Upper lobe of left lung (tissue), 6 donors: ENCODE measurements at regions not wholly inside any gene's neighbourhood (a gene's known extent, or its start where the extent isn't known, plus 50 kb on each side); places are given as distances from the start of the nearest gene placed in this dataset.
A peak's percentile ranks its signal among the peaks of the same experiment; 100 is the strongest.

Source experiments
- ATAC-seq, 2 donors: fragments of 200-7000 bp; cut with Tn5 transposase; one replicate each; pipeline ENCODE4 v1.9.1; 2022; ENCODE audit warnings: mild to moderate bottlenecking in 2 of 2, moderate library complexity in 2 of 2; ENCODE audit not compliant: low FRiP score in 2 of 2
- DNase-seq, 2 donors: peaks; one replicate each; pipeline ENCODE4 v3.0.0-alpha.2; 2019 to 2020
- H3K27ac ChIP-seq, 4 donors: fragments of 200-600 bp; sonication (generic); one replicate each; pipeline ENCODE4 v1.5.1; 2016 to 2019
- H3K27me3 ChIP-seq, 4 donors: fragments of 200-600 bp; sonication (generic); one replicate each; pipeline ENCODE4 v1.5.1; 2017 to 2019
- H3K36me3 ChIP-seq, 4 donors: fragments of 200-600 bp; sonication (generic); one replicate each; pipeline ENCODE4 v1.5.1; 2016 to 2019
- H3K4me1 ChIP-seq, 4 donors: fragments of 200-600 bp; sonication (generic); one replicate each; pipeline ENCODE4 v1.5.1; 2018 to 2019
- H3K4me3 ChIP-seq, 4 donors: fragments of 200-600 bp; sonication (generic); one replicate each; pipeline ENCODE4 v1.5.1; 2017 to 2019; ENCODE audit warnings: mild to moderate bottlenecking in 2 of 4, moderate library complexity in 1 of 4
- H3K9me3 ChIP-seq, 4 donors: fragments of 200-600 bp; sonication (generic); one replicate each; pipeline ENCODE4 v1.5.1; 2018 to 2019
- EP300 ChIP-seq, 4 donors: sonication (generic); formaldehyde crosslinking; IDR thresholded peaks; one replicate each; pipeline ENCODE4 v1.5.1; 2017; ENCODE audit warnings: antibody characterized with exemption in 4 of 4, control low read depth in 2 of 4
- POLR2A ChIP-seq, 4 donors: fragments of 450-650 bp; IDR thresholded peaks; one replicate each; pipeline ENCODE4 v1.5.1; 2016 to 2017; ENCODE audit warnings: antibody characterized with exemption in 4 of 4, mild to moderate bottlenecking in 2 of 4
- POLR2AphosphoS5 ChIP-seq, 2 donors: sonication (generic); formaldehyde crosslinking; IDR thresholded peaks; one replicate each; pipeline ENCODE4 v1.5.1; 2017; ENCODE audit warnings: antibody characterized with exemption in 2 of 2
- WGBS, 2 donors: methylation state at CpG; one replicate each; pipeline ENCODE4 v1.1.5; 2017 to 2018; 5-methylcytosine and 5-hydroxymethylcytosine counted together
- TF ChIP-seq, protein P1 (sequence below), 6 experiments: fragments of 450-650 bp in 4 of 6; fragments of 200-600 bp in 2 of 6; sonication (generic) in 2 of 6; IDR thresholded peaks; one replicate each; pipeline ENCODE4 v1.5.1; 2016 to 2019; ENCODE audit warnings: antibody characterized with exemption in 6 of 6
- donor health status: DM: no; HTN: no; CAD: no; lungs with moderate emphysema.
- donor health status: DM: no; HTN: yes; CAD: no; lungs with severe emphysema.

- WGBS, 2 donors = 80 to 81% methylated on average over 7 to 10 of the region's 10 CpGs
- TF ChIP-seq, protein P1, sequence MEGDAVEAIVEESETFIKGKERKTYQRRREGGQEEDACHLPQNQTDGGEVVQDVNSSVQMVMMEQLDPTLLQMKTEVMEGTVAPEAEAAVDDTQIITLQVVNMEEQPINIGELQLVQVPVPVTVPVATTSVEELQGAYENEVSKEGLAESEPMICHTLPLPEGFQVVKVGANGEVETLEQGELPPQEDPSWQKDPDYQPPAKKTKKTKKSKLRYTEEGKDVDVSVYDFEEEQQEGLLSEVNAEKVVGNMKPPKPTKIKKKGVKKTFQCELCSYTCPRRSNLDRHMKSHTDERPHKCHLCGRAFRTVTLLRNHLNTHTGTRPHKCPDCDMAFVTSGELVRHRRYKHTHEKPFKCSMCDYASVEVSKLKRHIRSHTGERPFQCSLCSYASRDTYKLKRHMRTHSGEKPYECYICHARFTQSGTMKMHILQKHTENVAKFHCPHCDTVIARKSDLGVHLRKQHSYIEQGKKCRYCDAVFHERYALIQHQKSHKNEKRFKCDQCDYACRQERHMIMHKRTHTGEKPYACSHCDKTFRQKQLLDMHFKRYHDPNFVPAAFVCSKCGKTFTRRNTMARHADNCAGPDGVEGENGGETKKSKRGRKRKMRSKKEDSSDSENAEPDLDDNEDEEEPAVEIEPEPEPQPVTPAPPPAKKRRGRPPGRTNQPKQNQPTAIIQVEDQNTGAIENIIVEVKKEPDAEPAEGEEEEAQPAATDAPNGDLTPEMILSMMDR (IDR thresholded peaks at IDR 0.05) = no peak
- no peak for TF ChIP-seq EP300 (IDR thresholded peaks at IDR 0.05)
- no peak for TF ChIP-seq POLR2AphosphoS5 (IDR thresholded peaks at IDR 0.05)
- TF ChIP-seq POLR2A (IDR thresholded peaks at IDR 0.05) = no peak
- no peaks in the 10 kb centered on the region for H3K9me3 ChIP-seq
- H3K36me3 ChIP-seq = no peaks in the 10 kb centered on the region
- ATAC-seq = no peak
- DNase-seq = no peak
- no peaks in the 10 kb centered on the region for H3K27me3 ChIP-seq
- no peak overlapping the region for H3K27ac ChIP-seq
- no peak overlapping the region for H3K4me3 ChIP-seq
- no peaks in the 10 kb centered on the region for H3K4me1 ChIP-seq
These were observed 687.2 kb downstream of the FAM133A start for GRCh38 chrX:94361241-94361640.

GRCh38 chrX:94365736-94366135 is 691.7 kb downstream of the FAM133A start:
- Histone ChIP-seq H3K4me1 (no peaks in the 10 kb centered on the region), H3K4me3 (no peak overlapping the region), H3K9me3 (no peaks in the 10 kb centered on the region), H3K27ac (no peak overlapping the region), H3K36me3 (no peaks in the 10 kb centered on the region), H3K27me3 (no peaks in the 10 kb centered on the region)
- ATAC-seq = no peak
- no peak for TF ChIP-seq POLR2AphosphoS5 (IDR thresholded peaks at IDR 0.05)
- TF ChIP-seq EP300 (IDR thresholded peaks at IDR 0.05) = no peak
- no peak for TF ChIP-seq POLR2A (IDR thresholded peaks at IDR 0.05)
- TF ChIP-seq, protein P1 (IDR thresholded peaks at IDR 0.05) = no peak
- no peak for DNase-seq
- WGBS, 2 donors = 84 to 90% methylated on average over 3 of the region's 3 CpGs

DNA sequence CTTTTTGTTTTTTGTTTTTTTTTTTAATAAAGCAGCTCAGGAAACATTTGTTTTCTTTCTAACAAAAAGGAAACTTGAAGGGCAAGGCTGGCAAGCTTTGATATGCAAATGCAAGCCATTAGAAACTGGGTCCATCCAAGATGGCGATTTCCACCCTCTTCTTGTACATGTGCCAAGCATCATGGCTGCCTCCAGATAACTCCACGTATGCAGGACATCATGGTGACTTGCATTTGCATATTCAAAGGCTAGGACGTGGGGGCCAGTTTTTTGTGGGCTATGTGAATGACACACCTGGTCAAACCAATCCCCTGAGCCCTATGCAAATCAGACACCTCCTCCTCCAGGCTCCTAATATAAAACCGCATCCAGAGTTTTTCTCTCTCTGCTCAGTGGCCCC is 692.6 kb downstream of the FAM133A start:
- TF ChIP-seq, protein P1 (IDR thresholded peaks at IDR 0.05) = no peak
- no peak for TF ChIP-seq POLR2AphosphoS5 (IDR thresholded peaks at IDR 0.05)
- no peak for TF ChIP-seq POLR2A (IDR thresholded peaks at IDR 0.05)
- TF ChIP-seq EP300 (IDR thresholded peaks at IDR 0.05) = no peak
- Histone ChIP-seq H3K36me3 (no peaks in the 10 kb centered on the region), H3K9me3 (no peaks in the 10 kb centered on the region), H3K27ac (no peak overlapping the region), H3K4me1 (no peaks in the 10 kb centered on the region), H3K27me3 (no peaks in the 10 kb centered on the region), H3K4me3 (no peak overlapping the region)
- ATAC-seq = no peak
- WGBS, 2 donors = 61 to 68% methylated on average over 2 to 4 of the region's 4 CpGs
- no peak for DNase-seq

GRCh38 chrX:94389044-94389443 is 715.0 kb downstream of the FAM133A start:
- TF ChIP-seq POLR2A (IDR thresholded peaks at IDR 0.05) (no peak), POLR2AphosphoS5 (IDR thresholded peaks at IDR 0.05) (no peak), EP300 (IDR thresholded peaks at IDR 0.05) (no peak)
- TF ChIP-seq, protein P1 (IDR thresholded peaks at IDR 0.05) = no peak
- Histone ChIP-seq H3K9me3 (peaks cover 0 to 7% (median 2%) of the 10 kb centered on the region in 4 donors), H3K4me3 (no peak overlapping the region), H3K27me3 (no peaks in the 10 kb centered on the region), H3K36me3 (no peaks in the 10 kb centered on the region), H3K27ac (no peak overlapping the region), H3K4me1 (no peaks in the 10 kb centered on the region)
- DNase-seq (no peak), ATAC-seq (no peak)

DNA sequence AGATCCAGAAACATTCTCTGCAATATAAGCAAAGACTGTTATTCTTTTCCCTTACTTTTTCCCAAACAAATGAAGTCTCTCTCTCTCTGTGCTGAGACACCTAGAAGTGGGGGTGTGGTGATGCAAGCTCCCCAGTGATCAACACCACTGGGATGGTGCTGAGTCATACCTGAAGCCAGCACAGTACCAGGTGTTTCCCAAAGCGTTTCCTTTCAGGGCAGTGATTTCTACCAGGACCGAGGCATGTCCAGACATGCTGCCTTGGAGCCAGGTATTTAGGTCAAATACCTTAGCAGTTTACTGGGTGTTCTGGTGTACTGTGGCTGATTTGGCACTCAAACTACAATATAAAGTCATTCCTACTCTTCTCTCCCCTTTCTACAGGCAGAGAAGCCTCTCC is 726.5 kb downstream of the FAM133A start:
- TF ChIP-seq, protein P1 (IDR thresholded peaks at IDR 0.05) = no peak
- TF ChIP-seq POLR2A (IDR thresholded peaks at IDR 0.05) = no peak
- no peak for TF ChIP-seq EP300 (IDR thresholded peaks at IDR 0.05)
- TF ChIP-seq POLR2AphosphoS5 (IDR thresholded peaks at IDR 0.05) = no peak
- no peak overlapping the region for H3K4me3 ChIP-seq
- no peaks in the 10 kb centered on the region for H3K27me3 ChIP-seq
- DNase-seq = no peak
- no peaks in the 10 kb centered on the region for H3K36me3 ChIP-seq
- H3K27ac ChIP-seq = no peak overlapping the region
- ATAC-seq = peak in 1 of 2 donors; percentile 49
- H3K4me1 ChIP-seq = no peaks in the 10 kb centered on the region
- H3K9me3 ChIP-seq = peaks cover 0 to 10% (median 0%) of the 10 kb centered on the region in 4 donors
- 66% methylated on average over 2 of the region's 2 CpGs; no CpG with 5 or more reads in 1 of the 2 donors for WGBS, 2 donors
